NCI-H748 (cell line): ENCODE measurements at regions not wholly inside any gene's neighbourhood (a gene's known extent, or its start where the extent isn't known, plus 50 kb on each side); places are given as distances from the start of the nearest gene placed in this dataset.
A peak's percentile ranks its signal among the peaks of the same experiment; 100 is the strongest.

Experiments used
- DNase-seq: peaks from one replicate; lab custom pipeline; 2025; ENCODE audit not compliant: unreplicated experiment; lab: John Stamatoyannopoulos, UW

DNA sequence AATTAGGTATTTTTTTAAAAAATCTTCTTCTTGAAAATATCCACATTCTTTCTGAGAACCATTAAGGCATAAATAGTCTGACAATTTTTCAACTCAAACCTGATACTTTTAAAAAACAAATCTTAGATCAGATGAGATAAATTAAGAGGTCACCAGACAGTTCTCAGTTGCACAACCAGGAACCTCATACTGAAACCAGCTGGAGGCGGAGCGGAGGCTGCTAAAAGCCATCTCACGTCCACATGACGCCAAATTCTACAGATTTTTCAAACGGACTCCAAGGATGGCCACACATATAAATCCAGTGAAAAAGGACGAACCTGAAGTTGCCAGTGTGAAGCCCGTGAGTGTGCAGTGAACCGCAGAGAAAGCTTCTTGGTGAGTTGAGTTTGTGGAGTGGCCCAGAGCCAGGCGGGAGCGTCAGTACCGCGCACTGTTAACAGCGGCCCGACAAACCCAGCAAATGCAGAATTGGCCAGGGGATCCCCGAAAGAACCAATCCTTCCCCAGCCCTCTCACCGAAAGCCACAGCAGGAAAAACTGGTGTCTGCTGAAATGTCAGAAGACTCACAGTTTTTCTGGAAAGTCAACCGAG, 53.1 kb upstream of the BBS5 start:
- DNase-seq: no peak

DNA sequence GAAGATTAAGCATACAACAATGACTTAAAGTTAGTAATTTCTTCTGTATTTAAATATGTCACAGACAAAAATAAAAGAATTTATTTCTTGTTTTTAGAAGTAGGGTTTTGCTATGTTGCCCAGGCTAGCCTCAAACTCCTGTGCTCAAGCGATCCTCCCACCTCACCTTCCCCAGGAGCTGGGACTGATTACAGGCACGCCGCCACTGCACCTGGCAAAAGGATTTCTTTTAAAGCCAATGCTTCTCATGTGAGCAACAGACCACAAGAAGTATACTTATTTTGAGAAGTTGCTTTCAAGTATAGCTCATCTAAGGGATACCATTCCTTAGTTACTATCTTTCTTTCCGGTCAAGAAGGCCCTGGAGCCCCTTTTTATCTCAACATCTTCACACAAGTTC, 57.2 kb upstream of the BBS5 start:
- no peak for DNase-seq

DNA sequence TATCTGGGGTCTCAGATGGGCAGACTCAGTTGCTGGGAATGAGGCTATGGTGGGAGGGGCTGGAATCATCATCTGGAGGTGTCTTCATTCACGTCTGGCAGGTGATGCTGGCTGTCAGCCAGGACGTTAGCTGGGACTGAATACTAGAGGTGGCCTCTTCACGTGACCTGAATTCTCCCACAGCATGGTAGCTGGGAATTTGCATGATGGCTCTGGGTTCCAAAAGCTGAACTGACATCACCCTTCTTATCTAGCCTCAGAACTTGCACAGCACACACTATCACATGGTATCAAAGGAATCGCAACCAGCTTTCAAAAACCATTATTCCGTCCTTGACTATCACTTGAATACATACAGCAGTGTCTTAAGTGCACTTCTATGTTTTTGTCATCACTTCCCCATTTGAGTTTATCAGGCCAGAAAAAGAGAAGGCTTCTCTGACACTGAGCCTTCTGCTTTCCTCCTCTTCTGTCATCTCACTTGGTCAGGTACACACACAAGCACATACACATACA, 53.0 kb upstream of the LRP2 start:
- DNase-seq: peak; percentile 68
